Activated naive CD8-positive, alpha-beta T cell treated with anti-CD3 and anti-CD28 coated beads for 36 hours (primary cell): ENCODE measurements at regions not wholly inside any gene's neighbourhood (a gene's known extent, or its start where the extent isn't known, plus 50 kb on each side); places are given as distances from the start of the nearest gene placed in this dataset.
"Not testable (repeated sequence)": the region's sequence is repeated elsewhere in the genome, so short reads cannot be mapped to it uniquely, and the experiment has no call there.

Experiments used
- DNase-seq: peaks from one replicate; pipeline ENCODE4 v3.0.0; 2021
- H3K27ac Mint-ChIP-seq: one replicate; pipeline ENCODE4 v1.8.0; 2022; ENCODE audit warnings: mild to moderate bottlenecking, moderate library complexity, mixed read lengths
- H3K27me3 Mint-ChIP-seq: one replicate; pipeline ENCODE4 v1.8.0; 2022; ENCODE audit warnings: mild to moderate bottlenecking, mixed read lengths
- H3K36me3 Mint-ChIP-seq: one replicate; pipeline ENCODE4 v1.8.0; 2021; ENCODE audit warnings: mild to moderate bottlenecking, mixed read lengths
- H3K4me1 Mint-ChIP-seq: one replicate; pipeline ENCODE4 v1.8.0; 2021; ENCODE audit warnings: mixed read lengths
- H3K4me3 Mint-ChIP-seq: one replicate; pipeline ENCODE4 v1.8.0; 2022; ENCODE audit warnings: mild to moderate bottlenecking, moderate library complexity, mixed read lengths
- H3K9me3 Mint-ChIP-seq: one replicate; pipeline ENCODE4 v1.8.0; 2022; ENCODE audit warnings: mixed read lengths

DNA sequence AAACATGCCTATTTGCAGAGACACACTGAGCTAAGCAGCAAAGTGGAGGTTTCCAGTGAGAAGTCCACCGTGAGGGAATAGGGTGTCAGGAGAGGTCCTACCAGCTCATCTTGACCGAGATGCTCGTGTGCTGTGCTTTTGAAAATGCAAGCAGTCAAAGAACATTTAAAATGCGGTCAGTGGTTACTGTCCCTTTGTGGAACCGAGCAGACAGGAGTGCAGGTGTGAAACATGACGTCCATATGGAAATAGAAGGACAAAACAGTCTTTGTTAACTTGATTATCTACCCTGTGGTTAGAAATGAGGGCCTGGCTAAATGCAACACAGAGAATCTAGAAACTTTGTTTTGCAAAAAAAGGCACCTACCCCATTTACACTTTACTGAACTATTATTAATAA lies 473.3 kb downstream of the SPATA31A6 start:
- not testable (repeated sequence) for H3K27ac Mint-ChIP-seq, H3K4me3 Mint-ChIP-seq, DNase-seq, H3K9me3 Mint-ChIP-seq, H3K27me3 Mint-ChIP-seq, H3K4me1 Mint-ChIP-seq, H3K36me3 Mint-ChIP-seq

DNA sequence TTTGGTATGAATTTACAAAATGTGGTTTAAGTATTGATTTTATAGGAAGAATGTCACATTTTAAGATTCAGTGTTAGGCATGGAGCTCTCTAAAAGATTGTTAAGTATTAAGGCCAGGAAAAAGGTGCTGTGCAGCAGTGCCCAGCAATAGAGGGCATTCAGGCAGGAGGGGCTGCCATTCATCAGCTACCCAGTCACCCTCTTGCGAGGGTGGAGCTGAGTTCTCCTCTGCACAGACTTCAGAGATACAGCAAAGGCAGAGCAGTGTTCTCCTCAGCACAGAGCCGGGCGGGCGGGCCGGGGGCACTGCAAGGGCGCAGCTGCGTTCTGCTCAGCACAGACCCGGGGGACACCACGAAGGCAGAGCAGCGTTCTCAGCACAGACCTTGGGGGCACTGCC lies 474.0 kb downstream of the SPATA31A6 start:
- H3K36me3 Mint-ChIP-seq, H3K27me3 Mint-ChIP-seq, H3K27ac Mint-ChIP-seq, DNase-seq, H3K4me3 Mint-ChIP-seq, H3K9me3 Mint-ChIP-seq, H3K4me1 Mint-ChIP-seq: not testable (repeated sequence)

DNA sequence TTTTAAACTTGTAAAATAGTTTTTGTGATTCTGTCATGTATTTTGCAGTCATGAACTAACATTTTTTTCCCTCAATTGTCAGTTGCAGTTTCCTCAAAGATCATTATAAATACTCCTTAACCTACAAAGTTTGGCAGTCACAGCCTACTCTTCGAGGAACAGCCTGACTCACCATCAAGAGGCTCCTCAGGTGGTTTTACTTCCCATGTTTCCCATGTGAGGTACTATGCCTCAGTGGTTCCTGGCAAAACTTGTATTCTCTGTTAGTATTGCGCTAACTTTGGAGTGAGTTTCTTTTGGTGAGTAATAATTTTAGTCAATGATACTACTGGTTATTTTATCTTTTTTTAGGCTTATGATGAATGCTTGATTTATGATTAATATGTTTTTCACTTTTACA lies 513.7 kb downstream of the SPATA31A6 start:
- not testable (repeated sequence) for H3K27me3 Mint-ChIP-seq

DNA sequence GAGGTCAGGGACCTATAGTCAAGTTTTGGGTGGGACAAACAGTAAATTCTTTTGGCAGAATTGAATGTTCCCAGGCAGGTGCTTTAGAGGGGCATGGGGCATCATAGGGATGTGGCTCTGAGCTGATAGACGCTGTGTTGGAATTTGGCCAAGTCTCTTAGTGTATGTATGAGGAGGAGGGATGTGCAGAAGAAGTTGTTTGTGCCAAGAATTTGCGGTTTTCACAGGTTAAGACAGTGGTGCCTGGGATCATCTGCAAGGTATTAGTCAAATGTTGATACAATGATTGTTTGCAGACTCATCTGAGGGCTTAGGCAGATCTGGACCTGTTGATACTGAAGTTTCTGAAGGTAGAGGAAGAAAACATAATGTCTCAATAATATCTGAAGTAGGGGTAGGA lies 519.4 kb downstream of the SPATA31A6 start:
- H3K27ac Mint-ChIP-seq, H3K27me3 Mint-ChIP-seq, H3K4me3 Mint-ChIP-seq, H3K36me3 Mint-ChIP-seq, H3K9me3 Mint-ChIP-seq, DNase-seq, H3K4me1 Mint-ChIP-seq: not testable (repeated sequence)

More for the DNA sequence above, 513.7 kb downstream of the SPATA31A6 start:
- H3K27ac Mint-ChIP-seq, H3K36me3 Mint-ChIP-seq, H3K9me3 Mint-ChIP-seq, H3K4me3 Mint-ChIP-seq, H3K4me1 Mint-ChIP-seq, DNase-seq: not testable (repeated sequence)

DNA sequence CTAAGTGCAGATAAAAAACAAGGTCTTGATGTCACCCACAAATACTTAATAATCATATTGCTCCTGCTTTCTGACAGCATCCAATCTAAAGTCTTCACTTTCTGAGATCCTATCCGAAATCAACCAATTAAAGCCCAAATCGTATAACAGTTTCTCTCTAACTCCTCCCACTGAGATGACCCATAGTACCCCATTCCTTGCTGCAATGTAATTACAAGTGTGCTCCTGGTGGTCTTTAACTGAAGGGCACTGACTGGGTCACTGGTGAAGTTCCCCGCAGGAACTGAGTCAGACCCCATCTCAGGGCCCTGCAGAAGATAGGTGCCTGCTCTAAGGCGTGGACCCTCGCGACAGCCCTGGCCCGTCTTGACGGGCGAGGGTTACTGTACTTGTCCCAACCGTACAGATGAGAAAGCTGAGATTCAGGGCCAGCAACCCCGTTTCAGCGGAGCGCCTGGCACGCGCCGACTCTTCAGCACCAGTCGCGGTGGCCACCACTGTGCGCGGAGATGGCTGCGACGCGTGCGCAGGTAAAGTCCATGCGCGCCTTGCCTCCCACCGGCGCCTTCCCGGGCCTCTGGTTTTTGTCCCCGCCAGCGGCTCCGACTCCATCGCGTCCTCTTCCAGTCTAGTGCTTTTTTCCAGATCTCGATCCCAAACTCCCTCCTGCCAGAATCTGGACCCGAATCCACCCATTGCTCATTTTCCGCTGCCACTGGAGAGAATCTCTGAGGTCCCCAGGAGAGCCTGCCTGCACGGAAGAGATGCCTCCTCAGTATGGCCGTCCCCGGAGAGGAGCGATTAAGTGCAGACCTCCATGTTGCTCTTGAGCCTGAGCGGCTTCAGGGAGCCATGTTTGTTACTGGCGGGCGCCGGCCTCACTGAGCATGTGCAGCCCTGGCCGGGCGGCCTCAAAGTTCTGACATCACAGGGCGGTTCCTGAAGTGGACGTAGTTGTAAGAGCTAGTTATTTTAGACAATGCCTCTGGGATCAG lies 541.7 kb downstream of the SPATA31A6 start:
- not testable (repeated sequence) for H3K36me3 Mint-ChIP-seq, H3K27ac Mint-ChIP-seq, H3K4me3 Mint-ChIP-seq

DNA sequence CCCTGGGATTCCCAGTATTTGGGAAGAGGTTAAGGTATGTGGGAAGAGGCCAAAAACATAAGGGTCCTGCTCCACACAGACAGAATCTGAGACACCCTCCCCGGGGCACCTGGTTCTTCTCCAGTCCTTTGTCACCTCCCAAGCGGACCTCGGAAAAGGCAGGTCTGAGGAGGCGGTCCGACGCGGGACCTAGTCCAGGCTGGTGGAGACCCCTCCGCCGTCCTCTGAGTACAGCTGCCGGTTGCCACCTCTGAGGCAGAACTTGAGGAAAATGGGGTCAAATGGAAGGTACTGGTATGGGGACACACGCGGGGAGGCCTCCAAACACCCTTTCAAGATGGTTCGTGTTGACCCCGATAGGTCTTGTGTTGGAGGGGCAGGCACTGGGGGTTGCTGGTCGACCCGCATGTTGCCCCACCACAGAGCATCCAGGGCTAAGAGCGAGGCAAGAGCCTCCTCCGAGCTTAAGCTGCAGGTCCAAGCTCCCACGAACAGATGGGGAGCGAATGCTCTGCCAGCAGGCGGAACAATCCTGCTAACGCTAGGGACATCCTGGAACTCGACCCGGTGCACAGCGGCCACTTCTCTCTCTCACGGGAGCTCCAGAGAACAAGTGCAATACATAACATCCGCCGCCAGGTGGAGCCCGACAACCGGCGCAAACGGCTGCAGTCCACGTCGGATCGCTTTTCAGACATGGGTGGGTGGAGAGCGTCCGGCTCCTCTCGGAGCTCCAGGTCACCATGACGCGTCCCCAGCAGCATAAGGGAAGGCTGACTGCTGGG lies 559.8 kb downstream of the SPATA31A6 start:
- H3K4me1 Mint-ChIP-seq = not testable (repeated sequence)

More for the DNA sequence above, 541.7 kb downstream of the SPATA31A6 start:
- not testable (repeated sequence) for H3K27me3 Mint-ChIP-seq, H3K4me1 Mint-ChIP-seq, H3K9me3 Mint-ChIP-seq
- DNase-seq = peak; percentile 36

DNA sequence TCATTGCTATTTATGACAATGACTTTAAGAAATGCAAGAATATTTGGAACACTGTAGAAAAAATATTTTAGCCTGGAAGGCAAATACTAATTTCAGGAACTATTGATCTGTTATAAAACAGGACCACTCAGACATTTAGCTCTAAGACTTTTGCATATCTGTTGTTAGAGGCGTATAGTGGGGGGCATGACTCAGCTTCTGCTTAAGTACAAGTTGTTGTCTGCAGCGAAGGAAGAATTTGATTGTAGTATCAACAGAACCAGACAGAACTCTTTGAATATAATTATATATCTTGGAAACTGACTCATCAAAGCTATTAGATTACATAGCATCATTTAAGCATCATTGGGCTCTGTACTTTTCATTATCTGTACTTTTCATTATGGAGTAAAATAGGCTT lies 573.8 kb downstream of the SPATA31A6 start:
- not testable (repeated sequence) for H3K36me3 Mint-ChIP-seq, H3K4me3 Mint-ChIP-seq

More for the DNA sequence above, 559.8 kb downstream of the SPATA31A6 start:
- H3K27ac Mint-ChIP-seq, H3K4me3 Mint-ChIP-seq, H3K9me3 Mint-ChIP-seq, H3K27me3 Mint-ChIP-seq, H3K36me3 Mint-ChIP-seq: not testable (repeated sequence)
- peak; percentile 58 for DNase-seq

DNA sequence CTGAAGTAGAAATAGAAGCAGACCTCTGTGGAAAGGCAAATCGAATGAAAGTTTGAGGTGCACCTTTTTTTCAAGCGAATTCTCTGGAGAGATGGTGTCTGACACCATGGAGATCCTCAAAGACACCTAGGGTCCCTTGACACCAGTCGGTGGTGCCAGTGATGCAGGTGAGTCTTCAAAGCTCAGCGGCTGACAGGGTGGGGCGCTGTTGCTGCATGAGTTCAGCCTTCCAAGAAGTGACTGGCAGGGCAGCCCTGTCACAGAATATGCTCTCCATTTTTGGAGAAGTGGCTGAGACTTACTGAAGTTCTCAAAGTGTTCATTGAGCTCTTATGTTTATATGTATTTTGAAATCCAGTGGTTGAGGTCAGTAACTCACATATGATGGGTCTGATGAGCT lies 575.9 kb downstream of the SPATA31A6 start:
- H3K27me3 Mint-ChIP-seq, H3K4me3 Mint-ChIP-seq, H3K27ac Mint-ChIP-seq, H3K36me3 Mint-ChIP-seq, DNase-seq, H3K9me3 Mint-ChIP-seq, H3K4me1 Mint-ChIP-seq: not testable (repeated sequence)

More for the DNA sequence above, 573.8 kb downstream of the SPATA31A6 start:
- H3K27ac Mint-ChIP-seq, H3K27me3 Mint-ChIP-seq, H3K4me1 Mint-ChIP-seq, DNase-seq, H3K9me3 Mint-ChIP-seq: not testable (repeated sequence)

DNA sequence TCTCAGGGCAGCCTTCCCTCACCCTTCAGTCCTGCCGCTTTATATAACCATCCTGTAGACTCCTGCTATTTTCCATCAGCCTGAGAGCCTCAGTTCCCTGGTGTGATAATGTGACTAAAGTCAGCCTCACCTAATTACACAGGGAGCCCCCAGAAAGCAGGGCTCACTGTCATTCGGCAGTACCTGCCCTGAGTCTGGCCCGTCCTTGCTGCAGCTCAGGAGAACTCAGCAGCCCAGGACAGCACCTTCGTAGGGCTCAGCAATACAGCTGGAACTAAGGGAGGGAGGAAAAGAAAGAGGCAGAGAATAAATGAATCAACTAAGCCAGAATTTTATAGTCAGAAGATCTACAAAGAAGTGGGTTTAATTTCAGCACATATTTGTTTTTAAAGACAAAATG lies 598.7 kb downstream of the SPATA31A6 start:
- H3K36me3 Mint-ChIP-seq, H3K4me1 Mint-ChIP-seq, H3K4me3 Mint-ChIP-seq, H3K9me3 Mint-ChIP-seq, DNase-seq, H3K27ac Mint-ChIP-seq, H3K27me3 Mint-ChIP-seq: not testable (repeated sequence)

DNA sequence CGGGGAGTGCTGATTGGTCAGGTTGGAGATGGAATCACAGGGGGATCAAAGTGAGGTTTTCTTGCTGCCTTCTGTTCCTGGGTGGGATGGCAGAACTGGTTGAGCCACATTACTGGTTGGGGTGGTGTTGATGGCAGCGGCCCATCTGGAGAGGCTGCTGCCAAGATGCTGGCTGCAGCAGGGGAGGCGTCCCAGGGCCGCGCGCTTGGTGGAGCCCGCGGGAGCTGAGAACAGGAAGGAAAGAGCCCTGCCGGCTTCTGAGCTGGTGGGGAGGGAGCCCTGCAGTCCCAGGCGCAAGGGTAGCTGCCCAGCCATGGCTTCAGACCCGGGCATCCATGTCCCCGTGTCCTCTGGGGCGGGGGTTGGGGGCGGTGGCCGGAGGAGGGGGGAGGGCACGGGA lies 609.3 kb downstream of the SPATA31A6 start:
- not testable (repeated sequence) for H3K9me3 Mint-ChIP-seq, DNase-seq, H3K4me1 Mint-ChIP-seq, H3K4me3 Mint-ChIP-seq, H3K36me3 Mint-ChIP-seq, H3K27ac Mint-ChIP-seq, H3K27me3 Mint-ChIP-seq

DNA sequence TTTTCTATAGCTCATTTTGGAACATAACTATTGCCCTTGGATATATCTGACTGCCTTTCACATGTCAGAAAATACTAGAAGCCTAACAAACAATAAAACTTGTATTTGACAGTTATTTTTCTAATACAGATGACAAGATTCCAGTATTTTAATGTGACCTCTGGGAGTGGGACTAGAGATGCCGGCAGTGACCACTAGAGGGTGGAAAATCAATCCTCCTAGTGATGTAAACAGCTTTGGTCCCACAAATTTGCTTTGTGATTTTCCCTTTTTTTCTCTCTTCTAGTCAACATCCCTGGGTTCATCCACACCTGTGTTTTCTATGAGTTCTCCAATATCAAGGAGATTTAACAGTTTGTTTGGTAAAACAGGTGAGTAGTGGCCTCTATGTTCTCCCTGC lies 615.1 kb downstream of the SPATA31A6 start:
- H3K4me3 Mint-ChIP-seq, H3K9me3 Mint-ChIP-seq, DNase-seq, H3K27me3 Mint-ChIP-seq, H3K4me1 Mint-ChIP-seq, H3K27ac Mint-ChIP-seq, H3K36me3 Mint-ChIP-seq: not testable (repeated sequence)

DNA sequence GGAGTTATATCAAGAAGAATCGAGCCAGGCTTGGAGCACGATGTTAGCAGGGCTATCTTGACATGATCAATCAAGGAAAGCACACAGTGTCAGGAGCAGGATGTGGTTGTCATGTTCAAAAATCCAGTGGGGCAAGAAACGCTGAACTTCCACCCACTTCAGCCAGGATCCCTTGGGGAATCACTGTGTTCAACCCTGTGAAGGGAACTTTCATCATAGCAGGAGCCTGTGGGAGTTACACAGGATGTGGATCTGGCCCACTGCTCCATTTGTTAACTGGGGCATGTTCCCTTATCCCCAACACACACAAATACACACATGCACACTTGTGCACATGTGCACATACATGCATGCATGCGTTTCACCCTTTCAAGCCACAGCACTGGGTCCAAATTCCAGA lies 619.3 kb downstream of the SPATA31A6 start:
- H3K27ac Mint-ChIP-seq, H3K27me3 Mint-ChIP-seq, H3K9me3 Mint-ChIP-seq, H3K36me3 Mint-ChIP-seq, H3K4me1 Mint-ChIP-seq, H3K4me3 Mint-ChIP-seq, DNase-seq: not testable (repeated sequence)

DNA sequence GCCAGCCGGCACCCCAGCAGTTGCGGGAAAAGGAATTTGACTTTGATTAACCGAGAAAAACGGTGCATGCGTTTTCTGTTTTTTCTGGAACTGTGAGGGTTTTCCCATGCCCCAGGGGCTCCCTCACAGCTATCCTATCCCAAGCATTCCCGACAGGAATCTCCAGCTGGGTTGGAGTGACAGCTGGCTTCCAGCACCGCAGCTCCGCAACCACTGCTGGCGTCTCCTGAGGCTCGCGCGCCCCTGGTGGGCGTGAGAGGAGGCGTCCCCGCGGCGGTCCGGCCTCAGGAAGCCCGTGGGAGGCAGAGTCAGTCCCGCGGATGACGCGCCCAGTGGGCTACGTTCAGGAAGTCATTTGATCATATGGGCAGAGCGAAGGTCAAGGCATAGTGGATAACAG lies 623.2 kb downstream of the SPATA31A6 start:
- H3K36me3 Mint-ChIP-seq, H3K27ac Mint-ChIP-seq, DNase-seq, H3K9me3 Mint-ChIP-seq, H3K4me3 Mint-ChIP-seq, H3K4me1 Mint-ChIP-seq, H3K27me3 Mint-ChIP-seq: not testable (repeated sequence)

DNA sequence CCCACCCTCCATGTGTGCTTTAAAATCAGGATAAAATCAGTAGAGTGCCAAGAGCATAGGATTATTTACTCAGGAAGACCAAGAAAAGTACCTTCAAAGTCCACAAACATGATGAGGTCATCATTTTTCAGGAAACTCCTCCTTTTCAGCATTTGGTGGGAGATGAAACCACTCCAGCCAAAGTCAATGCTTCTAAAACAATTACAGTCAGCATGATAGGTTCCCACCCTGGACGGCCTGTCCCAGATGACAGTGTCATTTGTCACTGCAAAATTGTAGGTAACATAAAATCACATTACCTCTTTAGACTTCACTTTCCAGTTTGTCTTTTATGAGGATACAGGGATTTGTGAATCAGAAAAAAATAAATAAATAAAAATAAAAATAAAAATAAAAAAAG lies 638.0 kb downstream of the SPATA31A6 start:
- not testable (repeated sequence) for H3K4me3 Mint-ChIP-seq, H3K27ac Mint-ChIP-seq, H3K27me3 Mint-ChIP-seq, DNase-seq, H3K4me1 Mint-ChIP-seq, H3K9me3 Mint-ChIP-seq, H3K36me3 Mint-ChIP-seq

DNA sequence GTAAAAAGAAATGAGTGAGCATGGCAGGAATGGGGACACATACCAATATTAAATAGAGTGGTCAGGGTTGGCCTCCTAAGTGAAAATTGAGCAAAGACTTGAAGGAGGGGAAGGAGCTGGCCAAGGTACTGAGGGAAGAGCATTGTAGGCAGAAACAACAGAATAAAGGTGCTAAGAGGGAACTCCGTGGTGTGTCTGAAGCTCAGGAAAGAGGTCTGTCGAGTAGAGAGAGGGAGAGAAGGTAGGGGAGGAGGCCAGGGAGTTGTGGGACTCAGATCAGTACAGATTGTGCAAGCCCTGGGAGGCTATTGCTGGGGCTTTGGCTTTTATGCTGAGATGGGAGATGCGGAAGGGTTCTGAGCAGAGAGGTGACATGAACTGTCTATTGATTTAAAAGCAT lies 664.7 kb downstream of the SPATA31A6 start:
- DNase-seq, H3K27me3 Mint-ChIP-seq, H3K4me1 Mint-ChIP-seq, H3K4me3 Mint-ChIP-seq, H3K36me3 Mint-ChIP-seq, H3K27ac Mint-ChIP-seq, H3K9me3 Mint-ChIP-seq: not testable (repeated sequence)
